Astrocyte of the cerebellum (primary cell): ENCODE measurements at regions not wholly inside any gene's neighbourhood (a gene's known extent, or its start where the extent isn't known, plus 50 kb on each side); places are given as distances from the start of the nearest gene placed in this dataset.
"Not testable (repeated sequence)": the region's sequence is repeated elsewhere in the genome, so short reads cannot be mapped to it uniquely, and the experiment has no call there.

Experiments
- DNase-seq: peaks from one replicate; pipeline ENCODE4 v3.0.0-alpha.2; 2011; ENCODE audit warnings: low read depth
- H3K4me3 ChIP-seq: 2 replicates; pipeline ENCODE4 v1.5.1; 2011; ENCODE audit warnings: mild to moderate bottlenecking, low read depth, low read length, moderate library complexity
- in situ Hi-C: cut with HindIII; loops from 2 replicates; pipeline ENCODE4 v1.10.0; 2017; ENCODE audit warnings: low sequenced_read_pairs
- TF ChIP-seq, protein P1 (sequence below): IDR thresholded peaks from 2 replicates; pipeline ENCODE4 v1.5.1; 2012; ENCODE audit warnings: low read length, low read depth, moderate library complexity, mild to moderate bottlenecking; ENCODE audit errors: missing control alignments

DNA sequence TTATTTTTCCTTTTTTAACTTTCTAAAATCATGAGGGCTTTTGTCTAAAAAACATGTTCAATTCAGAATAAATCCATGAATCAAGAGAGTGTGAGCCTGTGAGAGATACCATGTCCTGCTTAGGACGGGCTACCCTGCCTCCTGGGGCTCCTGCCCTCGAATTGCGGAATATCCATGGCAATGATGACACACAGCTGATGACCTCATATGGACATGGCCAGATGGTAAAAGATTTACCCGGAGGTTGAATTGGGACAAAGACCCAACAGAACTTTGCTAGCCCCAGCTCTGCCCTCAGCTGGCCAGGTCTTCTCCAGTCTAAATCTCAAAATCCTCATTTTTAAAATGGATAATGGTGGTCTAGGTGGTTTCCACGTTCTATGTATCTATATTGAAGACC, 538.1 kb upstream of the API5 start:
- in situ Hi-C loops = no loop called here
- H3K4me3 ChIP-seq = no peak overlapping the region
- TF ChIP-seq, protein P1, sequence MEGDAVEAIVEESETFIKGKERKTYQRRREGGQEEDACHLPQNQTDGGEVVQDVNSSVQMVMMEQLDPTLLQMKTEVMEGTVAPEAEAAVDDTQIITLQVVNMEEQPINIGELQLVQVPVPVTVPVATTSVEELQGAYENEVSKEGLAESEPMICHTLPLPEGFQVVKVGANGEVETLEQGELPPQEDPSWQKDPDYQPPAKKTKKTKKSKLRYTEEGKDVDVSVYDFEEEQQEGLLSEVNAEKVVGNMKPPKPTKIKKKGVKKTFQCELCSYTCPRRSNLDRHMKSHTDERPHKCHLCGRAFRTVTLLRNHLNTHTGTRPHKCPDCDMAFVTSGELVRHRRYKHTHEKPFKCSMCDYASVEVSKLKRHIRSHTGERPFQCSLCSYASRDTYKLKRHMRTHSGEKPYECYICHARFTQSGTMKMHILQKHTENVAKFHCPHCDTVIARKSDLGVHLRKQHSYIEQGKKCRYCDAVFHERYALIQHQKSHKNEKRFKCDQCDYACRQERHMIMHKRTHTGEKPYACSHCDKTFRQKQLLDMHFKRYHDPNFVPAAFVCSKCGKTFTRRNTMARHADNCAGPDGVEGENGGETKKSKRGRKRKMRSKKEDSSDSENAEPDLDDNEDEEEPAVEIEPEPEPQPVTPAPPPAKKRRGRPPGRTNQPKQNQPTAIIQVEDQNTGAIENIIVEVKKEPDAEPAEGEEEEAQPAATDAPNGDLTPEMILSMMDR = no peak
- DNase-seq = no peak

DNA sequence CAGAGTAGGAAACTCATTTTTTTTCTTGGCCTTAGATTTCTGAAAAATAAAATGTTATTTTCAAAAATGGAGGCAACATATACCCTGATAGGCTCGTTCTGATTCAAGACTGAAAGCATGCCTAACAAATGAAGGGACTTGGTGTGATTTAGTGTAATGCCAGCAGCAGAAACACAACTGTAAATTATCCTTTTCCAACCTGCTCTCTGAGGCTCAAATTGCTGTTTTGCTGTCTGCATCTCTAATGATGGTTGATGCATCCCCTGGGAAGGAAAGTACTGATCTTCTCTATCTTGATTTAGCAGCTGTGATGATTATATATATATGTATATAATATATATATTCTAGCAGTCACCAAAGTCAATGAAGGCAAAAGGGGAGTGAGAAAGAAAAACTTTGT, 537.2 kb upstream of the API5 start:
- DNase-seq = no peak
- TF ChIP-seq, protein P1 = no peak
- no peak overlapping the region for H3K4me3 ChIP-seq
- in situ Hi-C loops = no loop called here

DNA sequence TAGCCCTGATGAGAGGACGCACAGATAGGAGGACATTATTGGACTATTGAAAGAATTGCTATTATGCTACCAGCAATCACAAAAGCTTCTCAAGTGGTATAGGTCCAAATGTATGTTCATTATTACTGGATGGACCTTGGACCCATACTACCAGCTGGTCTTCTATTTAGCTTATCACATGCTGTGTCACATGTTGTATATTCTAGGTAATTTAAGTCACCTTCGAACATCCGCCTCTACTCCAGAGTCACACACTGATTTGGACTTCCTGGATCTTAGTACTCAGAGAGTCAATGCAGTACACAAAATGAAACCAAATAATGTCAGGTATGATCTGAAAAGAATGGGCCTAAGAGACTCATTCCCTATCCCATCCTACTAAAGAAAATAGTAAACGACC, 534.0 kb upstream of the API5 start:
- no peak overlapping the region for H3K4me3 ChIP-seq
- TF ChIP-seq, protein P1 = no peak
- DNase-seq = no peak
- in situ Hi-C loops = no loop called here

DNA sequence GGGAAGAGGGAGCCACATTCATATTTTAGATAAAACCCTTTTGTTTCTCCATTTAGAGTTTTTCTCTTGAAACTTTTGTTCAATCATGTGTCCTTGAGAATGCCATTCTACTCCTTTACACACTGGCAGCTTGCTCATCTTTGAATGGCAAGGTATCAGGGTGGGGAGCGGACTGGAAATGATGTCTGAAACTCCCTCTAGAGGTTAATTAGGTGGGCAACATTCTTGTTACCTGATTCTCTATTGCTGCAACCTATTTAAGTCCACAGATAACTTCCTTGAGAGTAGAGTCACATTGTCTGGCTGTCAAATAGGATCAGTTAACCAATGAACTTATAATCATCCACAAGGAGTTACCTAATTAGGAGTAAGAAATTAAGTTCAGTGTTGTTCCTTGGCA, 533.6 kb upstream of the API5 start:
- TF ChIP-seq, protein P1 = no peak

DNA sequence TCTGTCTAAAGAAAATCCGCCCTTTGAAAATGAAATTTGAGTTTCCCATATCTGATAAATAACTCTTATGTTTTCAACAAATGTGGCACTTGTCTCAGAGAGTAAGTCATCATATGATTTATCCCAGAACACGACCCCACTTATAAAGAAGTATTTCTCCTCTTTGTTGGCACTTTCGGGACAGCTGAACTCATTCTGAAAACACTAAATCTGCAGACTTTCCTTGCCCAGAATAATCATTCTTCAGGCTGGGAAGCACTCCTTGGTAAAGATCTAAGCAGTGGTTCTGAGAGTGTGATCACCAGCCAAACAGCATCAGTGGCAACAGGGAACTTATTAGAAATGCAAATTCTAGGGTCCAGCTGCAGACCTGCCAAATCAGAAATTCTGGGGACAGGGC, 532.2 kb upstream of the API5 start:
- TF ChIP-seq, protein P1 = no peak
- in situ Hi-C loops = no loop called here
- no peak overlapping the region for H3K4me3 ChIP-seq
- no peak for DNase-seq

More for the DNA sequence above, 533.6 kb upstream of the API5 start:
- DNase-seq = no peak
- H3K4me3 ChIP-seq = no peak overlapping the region
- in situ Hi-C loops = no loop called here

DNA sequence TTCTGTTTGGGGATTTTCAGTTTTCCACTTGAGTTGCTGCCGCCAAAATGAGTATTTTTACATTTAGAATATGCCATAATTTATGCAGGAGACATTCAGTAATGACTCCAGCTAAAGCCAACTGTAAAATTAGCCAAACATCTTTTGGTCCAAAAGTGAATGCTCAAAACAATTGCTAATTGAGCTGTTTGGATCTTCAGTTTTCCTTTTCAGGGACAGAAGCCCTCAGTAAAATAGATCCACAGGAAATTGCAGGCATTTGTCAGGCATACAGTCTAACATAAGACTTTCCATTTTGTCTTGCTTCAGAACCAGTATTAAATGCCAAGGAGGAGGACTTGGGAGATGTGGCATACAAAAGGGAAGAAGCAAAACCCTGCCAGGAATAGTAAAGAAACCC, 524.8 kb upstream of the API5 start:
- TF ChIP-seq, protein P1 = no peak
- in situ Hi-C loops = no loop called here
- H3K4me3 ChIP-seq = no peak overlapping the region
- DNase-seq = no peak

DNA sequence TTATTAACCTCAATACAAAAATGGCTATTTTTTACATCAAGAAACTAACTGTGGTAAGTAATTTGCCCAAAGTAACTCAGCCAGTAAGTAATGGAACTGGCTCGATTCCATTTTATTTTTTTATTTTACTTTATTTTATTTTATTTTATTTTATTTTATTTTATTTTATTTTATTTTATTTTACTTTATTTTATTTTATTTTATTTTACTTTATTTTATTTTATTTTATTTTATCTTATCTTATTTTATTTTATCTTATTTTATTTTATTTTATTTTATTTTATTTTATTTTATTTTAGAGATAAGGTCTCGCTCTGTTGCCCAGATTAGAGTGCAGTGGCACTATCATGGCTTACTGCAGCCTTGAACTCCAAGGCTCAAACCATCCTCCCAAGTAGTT, 516.3 kb upstream of the API5 start:
- in situ Hi-C loops, H3K4me3 ChIP-seq, DNase-seq: not testable (repeated sequence)
